Non-pigmented ciliary epithelial cell (primary cell): ENCODE measurements at regions not wholly inside any gene's neighbourhood (a gene's known extent, or its start where the extent isn't known, plus 50 kb on each side); places are given as distances from the start of the nearest gene placed in this dataset.
A peak's percentile ranks its signal among the peaks of the same experiment; 100 is the strongest.

Source experiments
- DNase-seq: peaks from one replicate; pipeline ENCODE4 v3.0.0-alpha.2; 2010; ENCODE audit warnings: low read depth

DNA sequence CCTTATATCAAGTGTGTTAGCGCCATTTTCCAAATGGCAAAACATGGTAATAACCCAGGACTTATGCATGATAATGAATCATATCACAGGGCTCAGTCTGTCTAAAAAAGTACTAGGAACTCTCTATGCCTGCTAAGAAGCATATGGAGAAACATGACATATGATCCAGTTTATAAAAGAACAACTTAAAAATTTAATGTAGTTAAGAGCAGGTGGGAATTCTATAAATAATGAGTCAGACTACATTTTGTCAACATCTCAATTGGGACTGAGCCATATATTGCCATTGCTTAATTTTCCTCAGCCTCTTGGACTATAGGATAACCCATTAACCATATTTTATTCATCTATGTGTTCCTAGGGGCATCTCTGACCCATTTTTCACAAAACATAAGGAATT lies 360.4 kb upstream of the AGA start:
- no peak for DNase-seq

DNA sequence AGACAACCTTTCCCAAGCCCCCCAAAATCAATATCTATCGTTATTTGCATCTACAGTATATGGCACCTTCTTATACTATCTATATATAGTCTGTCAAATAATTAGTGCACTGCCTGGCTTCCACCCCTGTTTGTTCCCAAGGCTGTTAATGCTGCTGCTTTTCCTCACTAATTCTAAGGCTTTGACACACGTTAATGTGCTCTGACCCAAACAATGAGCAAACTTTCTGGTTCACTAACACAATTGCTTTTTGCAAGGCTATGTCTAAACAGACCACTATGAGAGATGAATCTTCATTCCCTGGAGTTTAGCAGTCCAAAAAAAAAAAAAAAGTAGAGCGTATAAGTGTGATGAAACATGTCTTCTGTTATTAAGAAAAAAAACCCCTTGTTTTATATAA lies 360.9 kb upstream of the AGA start:
- no peak for DNase-seq

DNA sequence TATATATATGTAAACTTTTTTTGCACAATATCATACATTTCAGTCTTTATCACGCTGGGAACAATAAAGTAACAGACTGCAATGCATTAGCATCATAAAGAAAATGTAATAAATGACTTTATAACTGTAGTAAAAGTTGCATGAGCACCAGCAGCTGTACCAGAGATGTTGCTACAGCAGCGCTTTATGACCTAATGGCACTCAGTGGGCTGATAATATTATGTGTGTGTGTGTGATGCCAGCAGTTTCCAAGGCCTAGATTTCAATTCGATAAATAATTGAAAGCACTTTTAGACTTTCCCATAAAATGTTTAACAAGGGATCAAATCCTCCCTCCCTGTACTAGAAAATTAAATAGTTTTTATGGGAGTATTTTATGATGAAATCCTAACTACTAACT lies 367.6 kb upstream of the AGA start:
- DNase-seq: no peak

DNA sequence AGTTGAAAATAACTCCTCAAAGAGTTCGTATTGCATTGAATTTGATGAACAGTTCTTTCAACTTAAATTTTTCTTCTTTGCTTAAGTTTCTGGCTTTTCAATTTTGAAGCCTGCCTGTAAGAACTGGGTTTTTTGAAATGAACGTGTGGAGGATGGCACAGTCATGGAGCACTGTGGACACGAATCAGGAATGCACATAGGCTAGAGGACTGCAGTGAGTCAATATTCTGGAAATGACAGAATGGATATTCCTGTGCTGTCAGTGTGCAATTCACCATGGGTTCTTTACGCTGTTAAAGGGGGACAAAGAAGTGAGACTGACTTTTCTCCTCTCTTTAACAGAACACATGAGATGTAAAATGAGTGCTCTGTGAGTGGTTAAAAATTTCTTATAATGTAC lies 368.0 kb upstream of the AGA start:
- no peak for DNase-seq

DNA sequence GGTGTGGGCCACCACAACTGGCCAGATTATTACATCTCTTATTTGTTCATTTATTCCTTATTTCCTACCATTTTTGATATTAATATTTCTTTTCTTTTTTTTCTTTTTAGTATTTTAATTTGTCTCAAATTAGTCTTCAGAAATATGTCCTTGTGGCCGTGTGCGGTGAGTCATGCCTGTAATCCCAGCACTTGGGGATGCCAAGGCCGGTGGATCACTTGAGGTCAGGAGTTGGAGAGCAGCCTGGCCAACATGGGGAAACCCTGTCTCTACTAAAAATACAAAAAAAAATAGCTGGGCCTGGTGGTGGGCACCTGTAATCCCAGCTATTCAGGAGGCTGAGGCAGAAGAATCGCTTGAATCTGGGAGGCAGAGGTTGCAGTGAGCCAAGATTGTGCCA lies 376.2 kb upstream of the AGA start:
- DNase-seq: peak; percentile 1

DNA sequence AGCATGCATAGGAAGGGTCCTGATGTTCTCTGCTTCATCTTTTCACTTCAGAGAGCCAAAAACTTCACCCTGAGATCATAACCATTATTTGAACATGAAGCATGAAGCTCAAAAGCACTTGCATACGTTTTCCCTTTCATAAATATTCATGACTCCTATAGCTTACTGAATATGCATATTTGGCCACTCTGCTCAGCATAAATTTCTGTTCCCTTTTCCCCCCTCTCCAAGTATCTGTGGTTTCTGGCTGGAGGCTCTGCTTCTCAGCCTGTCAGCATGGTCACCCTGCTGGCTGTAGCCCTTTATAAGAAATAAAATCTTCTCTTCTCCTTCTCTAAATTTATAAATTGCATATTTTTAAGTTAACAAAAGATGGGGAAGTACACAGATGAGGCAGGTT lies 384.7 kb upstream of the AGA start:
- DNase-seq: no peak

DNA sequence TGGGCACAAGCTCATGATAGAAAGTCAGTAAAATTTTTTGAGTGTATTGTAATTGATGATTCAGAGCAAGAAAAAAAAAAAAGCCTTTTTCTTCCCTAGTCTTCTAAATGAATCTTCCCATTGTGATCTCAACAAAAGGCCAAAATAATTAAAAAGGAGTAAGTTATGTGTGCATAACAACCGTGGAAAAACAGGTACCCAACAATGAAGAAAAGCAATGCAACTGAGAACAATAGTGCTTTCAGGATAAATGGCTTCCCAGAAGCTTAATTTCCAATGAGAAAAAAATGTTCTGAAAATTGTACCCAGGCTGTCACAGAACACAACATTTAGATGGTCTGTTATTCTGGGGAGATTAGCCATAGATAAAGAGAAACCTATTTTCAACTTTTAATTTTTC lies 399.0 kb upstream of the AGA start:
- no peak for DNase-seq

DNA sequence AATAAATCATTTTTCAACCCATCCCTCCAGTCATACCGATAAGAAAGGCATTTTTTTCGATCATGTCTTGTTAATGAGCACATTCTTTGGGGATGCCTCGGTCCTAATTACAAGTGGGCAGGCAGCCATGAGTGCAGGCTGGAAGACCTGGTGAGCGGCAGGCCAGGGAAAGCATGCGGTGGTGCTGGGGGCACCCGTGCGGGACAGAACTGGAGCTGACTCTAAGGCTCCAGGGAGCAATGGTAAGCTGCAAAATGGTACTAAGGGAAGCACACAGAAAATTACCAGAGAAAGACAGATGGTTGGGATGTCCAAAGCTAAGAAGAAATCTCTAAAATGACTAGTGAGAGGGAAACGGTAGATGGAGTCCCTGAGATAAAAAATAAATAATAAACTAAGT lies 411.0 kb upstream of the AGA start:
- DNase-seq: no peak

DNA sequence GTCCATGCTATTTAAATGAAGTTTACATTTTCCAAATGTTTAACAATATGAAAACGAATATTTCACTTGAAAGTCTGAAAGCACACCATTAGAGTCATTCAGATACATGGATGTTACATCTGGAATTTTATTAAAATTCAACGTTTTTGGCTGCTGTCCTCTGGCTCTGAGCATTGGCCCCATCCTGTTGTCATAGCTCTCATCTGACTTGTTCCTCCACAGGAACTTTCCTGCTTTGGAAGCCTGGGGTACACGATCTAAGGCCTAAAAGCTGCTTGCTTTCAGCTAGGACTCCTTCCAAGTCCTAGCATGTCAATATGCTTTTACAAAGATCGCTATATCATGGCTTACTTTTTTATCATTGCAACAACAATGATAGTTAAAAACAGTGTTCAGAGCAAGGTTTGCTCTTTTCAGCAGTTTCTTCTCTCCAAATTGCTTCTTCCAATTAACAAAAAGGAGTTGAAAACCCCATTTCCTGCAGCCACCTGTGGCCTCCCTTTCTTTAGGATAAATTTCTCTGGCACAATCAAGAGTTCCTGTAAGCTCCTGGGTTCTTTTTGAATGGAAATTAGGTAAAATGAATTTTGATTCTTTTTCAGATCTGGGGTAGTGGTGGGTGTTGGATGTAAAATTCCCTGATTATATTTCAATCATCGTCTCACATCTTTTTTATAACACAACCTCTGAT lies 413.4 kb upstream of the AGA start:
- no peak for DNase-seq

DNA sequence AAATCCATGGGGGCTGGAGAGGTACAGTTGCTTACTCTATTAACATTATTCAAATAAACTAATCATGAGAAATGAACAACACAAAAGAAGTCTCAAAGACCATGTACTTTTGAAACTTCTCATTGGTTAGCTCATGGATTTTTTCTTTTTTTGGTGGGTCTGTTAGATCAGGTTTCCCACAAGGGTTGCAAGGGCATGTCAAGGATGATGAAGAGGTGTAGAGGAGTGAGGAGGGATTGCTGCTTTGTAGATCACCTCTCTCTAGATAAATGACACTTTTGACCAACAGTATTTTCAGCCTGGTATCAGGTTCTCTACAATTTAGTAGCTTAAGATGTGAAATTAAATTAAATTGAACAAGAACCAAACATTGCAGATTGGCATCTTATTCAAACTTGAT lies 417.9 kb upstream of the AGA start:
- DNase-seq: no peak

DNA sequence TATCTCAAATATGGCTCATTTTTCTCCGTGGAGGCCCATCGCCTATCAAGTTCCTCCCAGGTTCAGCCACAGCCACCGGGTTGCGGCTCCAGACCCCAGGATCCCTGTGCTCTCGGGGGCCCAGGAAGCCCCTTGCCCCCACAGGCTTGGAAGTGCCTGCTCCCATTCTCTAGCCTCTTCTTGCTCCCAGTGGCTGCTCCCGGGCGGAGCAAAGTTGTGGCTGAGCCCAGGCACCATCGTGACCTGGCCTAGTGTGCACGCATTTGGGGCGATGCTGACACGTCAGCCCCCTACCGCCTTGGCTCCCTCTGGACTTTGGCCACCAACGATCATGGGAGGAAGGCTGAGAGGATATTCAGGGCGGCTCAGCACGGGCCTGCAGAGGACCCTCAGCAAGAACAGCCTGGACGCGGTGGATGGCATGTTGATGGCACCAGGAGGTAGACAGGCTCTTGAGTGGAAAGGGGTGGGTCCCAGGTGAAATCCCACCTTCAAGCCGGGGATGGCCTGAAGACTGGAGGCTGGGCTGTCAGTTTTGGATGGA lies 419.4 kb upstream of the AGA start:
- DNase-seq: no peak

DNA sequence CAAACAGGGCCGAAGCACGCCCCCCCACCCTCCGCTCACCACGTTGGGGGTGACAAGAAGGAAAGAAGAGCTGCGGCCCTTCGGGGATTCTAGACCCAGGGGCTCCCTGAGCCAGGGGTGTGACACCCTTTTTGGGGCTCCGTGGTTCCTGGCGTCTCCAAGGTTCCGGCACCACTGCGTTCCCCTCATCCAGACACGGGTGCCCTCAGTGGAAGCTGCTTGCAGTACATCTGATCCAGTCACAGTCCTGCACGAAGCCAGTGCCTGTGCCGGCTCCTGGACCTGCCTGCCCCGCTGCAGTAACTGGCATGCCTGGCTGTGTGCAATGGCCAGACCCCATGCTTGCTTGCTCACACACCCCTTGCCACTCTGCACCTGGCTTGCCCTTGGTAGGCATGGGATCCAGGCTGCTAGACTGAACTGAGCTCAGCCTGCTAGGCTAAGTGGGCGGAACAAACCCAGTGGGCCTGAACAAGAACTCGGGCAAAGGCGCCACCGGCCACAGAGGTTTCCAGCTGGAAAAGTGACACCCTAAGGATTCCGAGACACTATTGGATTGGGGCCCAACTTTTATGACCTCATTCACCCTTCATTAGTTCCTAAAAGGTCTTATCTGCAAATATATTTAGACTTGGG lies 420.4 kb upstream of the AGA start:
- no peak for DNase-seq

DNA sequence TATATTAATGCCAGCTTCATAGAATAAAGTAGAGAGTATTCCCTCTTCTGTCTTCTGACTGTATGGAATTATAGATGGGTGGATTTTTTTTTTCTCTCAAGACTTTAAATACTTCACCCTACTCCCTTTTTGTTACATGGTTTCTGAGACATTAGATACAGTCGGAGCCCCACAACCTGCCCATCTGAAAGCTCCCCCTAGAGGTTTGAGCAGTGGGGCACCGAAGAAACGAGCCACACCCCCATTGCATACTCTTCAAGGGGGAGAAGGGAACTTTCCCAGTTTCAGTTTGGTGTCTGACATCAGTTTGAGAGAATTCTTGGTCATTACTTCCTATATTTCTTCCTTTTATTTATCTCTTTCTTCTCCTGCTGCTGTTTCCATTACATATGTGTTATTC lies 437.6 kb upstream of the AGA start:
- no peak for DNase-seq

DNA sequence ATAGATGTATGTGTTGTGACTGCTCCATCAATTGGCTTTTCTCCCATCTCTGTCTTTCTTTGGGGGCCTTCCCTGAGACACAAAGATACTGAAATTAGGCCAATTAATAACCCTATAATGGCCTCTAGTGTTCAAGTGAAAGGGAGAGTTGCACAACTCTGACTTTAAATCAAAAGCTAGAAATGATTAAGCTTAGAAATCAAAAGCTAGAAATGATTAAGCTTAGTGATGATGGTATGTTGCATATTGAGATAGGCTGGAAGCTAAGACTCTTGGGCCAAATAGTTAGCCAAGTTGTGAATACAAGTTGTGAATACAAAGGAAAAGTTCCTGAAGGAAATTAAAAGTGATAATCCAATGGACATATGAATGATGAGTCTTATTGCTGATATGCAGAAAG lies 452.9 kb upstream of the AGA start:
- no peak for DNase-seq

DNA sequence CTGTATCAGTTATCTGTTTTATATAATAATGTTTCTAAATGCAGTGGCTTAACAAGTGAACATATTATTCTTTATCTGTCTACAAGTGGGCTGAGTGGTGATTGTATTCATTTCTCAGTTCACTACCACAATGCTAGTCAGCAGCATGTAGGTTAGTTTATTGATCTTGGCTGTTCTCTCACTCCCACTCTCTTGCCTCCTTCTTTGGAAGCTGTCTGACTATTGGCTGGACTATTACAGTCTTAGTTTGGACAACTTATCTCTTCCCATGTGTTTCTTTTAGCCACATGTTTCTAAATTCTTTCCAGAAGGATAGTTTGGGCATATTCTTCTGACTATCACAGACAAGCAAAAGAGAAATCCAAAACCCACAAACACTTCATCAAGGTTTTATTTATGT lies 459.5 kb upstream of the AGA start:
- peak; percentile 41 for DNase-seq

DNA sequence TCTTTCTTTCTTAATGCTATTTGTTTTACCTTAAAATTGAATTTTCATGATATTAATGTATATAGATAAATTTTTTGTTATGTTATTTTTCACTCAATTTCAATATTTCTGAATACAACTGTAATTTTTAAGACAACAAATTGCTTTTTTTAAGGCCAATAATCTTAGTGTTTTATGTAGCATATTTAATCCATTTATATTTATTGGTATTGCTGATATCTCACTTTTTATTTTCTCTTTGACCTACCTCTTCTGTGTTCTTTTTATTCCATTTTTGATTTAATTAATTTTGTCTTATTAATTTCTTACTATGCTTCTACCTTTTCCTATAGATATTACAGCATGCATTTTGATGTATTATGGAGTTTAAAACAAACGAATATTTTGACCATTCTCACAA lies 460.1 kb upstream of the AGA start:
- no peak for DNase-seq

DNA sequence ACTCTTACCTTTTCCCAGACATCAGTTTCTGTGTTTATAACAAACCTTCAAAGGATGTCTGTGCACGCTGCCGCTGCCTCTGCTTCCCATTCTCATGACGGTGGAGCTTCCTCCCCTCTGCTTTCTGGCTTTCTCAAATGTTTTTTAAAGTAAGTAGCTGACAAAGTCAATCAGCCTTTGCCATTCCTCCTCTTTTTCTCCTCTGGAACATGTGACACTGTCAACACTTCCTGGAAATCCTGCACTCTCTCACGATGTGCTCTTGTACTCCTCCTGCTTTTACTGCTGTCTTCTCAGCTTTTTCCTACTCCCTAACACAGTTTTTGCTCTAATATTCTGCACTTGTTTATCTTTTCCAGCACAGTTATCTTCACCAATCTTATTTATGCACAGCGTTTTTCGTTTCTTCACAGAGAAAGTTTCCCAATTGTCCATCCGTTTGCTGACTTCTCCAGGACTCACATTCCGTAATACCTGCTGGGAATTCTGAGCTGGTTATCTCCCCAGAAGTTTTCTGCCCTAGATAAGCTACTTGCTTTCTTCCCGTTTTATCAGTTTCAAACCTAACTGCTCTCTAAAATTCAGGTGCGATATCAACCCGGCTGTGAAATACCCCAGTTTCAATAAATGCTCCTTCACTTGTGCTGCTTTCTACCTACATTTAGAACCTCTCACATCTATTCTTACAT lies 465.6 kb upstream of the AGA start:
- DNase-seq: no peak

DNA sequence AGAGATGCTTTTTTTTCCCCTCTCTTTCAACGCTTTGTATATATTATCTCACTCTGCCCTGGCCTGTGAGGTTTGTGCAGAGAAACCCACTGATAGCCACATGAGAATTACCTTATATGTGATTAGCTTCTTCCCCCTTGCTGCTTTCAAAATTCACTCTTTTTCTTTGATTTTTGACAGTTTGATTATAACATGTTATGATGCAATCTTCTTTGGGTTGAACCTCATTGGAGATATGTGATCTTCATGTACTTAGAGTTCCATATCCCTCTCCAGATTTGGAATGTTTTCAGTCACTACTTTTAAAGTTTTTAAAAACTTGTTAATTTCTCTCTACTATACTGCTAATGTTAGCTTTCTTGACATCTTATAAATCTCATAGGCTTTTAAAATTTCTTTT lies 479.5 kb upstream of the AGA start:
- DNase-seq: no peak

DNA sequence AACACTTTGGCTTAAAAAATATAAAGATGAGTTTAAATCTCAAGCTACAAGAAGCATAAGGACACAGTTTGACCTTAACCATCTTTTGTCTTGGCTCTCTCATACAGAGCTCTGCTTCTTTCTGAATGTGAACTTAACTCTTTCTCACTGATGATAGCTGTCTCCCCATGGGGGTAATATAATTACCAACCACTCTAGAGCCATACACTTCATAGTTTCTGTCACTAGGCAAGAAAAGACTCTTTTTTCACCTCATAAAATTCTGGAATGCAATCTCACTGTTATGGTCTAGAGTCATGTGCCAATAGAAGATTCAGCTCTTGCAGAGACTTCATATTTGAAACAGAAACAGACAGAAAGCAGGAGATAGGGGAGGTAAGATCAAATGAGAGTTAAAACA lies 481.7 kb upstream of the AGA start:
- no peak for DNase-seq

DNA sequence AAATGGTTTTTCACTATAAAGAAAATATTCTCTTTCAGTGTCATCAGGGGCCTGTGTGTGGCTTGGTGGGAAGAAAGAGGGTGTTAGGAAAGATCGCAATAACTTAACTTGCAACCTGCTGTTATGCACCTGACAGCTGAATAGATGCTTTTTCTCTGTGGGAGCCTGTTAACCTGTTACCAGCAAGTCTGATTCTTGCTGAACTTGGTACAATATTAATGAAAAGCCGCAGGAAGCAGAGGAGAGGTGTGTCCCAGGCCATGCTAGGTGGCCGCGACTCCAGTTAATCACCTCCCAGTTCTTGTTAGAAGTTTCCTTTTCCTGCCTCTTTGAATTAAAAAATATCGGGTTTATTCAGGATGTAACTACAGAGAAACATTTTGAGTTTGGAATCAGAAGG lies 494.8 kb upstream of the AGA start:
- no peak for DNase-seq

DNA sequence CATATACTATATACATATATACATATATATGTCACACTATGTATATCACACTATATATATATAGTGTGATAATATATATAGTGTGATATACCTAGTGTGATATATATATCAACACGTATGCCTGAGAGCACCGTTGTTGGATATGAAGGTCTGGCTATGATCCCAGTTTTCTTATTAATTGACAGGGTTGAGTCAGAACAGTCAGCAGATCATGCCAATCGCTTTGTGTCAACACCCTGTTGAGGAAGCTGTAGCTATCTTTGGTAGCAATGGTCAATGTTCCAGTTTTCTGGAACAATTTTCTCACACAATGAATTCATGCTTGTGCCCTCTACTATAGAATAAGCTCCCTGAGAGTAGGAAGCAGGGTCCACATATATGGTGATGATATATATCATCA lies 496.0 kb upstream of the AGA start:
- DNase-seq: no peak

DNA sequence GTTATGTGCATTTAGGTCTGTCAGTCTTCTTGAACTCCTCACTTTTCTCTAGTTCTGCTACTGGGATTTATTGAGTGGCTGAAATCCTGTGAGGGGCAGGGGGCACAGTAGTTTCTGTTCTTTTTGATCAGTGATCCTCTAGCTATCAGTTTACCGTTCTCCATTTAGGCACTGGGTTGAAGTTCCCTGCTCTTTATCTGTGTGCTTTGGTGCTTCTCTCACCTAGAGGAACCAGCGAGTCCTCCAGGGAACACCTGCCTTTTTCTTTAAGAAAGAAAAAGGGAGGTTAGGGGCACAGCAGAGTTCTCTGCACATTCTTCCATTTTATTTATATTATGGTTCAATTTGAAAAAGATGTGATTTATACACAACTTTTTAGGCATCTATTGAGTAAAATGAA lies 503.0 kb upstream of the AGA start:
- no peak for DNase-seq

DNA sequence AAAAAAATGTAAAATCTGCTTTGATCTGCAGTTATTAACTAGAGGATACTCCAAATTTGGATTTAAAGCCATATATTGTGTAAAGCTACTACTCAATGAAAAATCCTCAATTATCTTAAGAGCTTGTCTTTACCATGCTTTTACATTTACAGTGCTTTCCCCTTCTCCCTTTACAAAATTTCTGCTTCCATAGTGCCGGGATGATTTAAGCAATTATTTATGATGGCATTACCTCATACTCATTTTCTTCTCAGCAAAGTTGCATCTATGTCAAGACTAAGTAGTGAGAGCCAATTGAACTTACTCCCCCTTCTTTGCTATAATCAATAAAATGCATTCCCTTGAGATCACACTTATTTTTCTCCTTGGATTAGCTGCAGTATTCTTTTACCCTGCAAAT lies 505.4 kb upstream of the AGA start:
- DNase-seq: no peak

DNA sequence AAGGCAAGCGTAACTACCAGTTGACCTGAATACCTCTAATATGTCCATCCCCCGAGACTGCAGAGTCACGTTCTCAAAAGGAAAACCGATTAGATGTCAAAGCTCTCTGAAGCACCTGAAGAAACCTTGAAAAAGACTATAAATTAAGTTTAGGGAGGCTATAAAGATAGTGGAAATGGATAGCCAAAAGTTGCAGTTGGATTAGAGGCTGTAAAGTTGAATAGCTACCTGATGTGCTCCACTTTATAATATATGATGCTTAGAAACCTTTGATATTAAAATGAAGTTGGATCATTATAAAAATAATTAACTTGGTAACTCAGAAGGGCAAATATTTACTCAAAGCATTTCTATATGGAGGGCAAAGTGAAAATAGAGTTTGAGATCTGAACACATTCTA lies 506.6 kb upstream of the AGA start:
- no peak for DNase-seq
